ENCODE measurements at regions not wholly inside any gene's neighbourhood (a gene's known extent, or its start where the extent isn't known, plus 50 kb on each side); places are given as distances from the start of the nearest gene placed in this dataset.

GRCh38 chr9:91043056-91043810 lies 241.6 kb downstream of the SYK start:
- DNase-seq: no peak

- DNase-seq: no peak
These were observed 242.2 kb downstream of the SYK start for GRCh38 chr9:91043811-91044175.

DNA sequence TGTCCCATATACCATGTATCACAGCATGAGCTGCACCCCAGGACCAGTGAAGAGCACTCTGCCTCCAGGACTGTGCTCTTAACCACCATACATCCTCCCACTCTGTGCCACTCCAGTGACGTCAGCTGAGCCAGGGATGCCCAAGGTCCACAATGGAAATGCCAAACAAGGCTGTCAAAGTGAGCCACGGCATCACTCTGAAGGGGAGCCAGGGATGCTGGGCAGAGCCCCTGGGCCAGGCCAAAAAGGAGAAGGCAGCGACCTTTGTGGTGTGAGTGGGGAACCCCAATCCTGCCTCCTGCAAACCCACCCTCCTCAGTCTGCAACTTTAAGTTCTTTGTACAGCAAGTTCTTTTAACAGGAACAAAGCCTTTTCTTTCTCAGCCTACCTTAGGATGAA lies 242.7 kb downstream of the SYK start:
- no peak for DNase-seq

- no peak for DNase-seq
These were observed 243.4 kb downstream of the SYK start for GRCh38 chr9:91045041-91045440.

GRCh38 chr9:91047529-91047928 lies 245.9 kb downstream of the SYK start:
- no peak for DNase-seq

DNA sequence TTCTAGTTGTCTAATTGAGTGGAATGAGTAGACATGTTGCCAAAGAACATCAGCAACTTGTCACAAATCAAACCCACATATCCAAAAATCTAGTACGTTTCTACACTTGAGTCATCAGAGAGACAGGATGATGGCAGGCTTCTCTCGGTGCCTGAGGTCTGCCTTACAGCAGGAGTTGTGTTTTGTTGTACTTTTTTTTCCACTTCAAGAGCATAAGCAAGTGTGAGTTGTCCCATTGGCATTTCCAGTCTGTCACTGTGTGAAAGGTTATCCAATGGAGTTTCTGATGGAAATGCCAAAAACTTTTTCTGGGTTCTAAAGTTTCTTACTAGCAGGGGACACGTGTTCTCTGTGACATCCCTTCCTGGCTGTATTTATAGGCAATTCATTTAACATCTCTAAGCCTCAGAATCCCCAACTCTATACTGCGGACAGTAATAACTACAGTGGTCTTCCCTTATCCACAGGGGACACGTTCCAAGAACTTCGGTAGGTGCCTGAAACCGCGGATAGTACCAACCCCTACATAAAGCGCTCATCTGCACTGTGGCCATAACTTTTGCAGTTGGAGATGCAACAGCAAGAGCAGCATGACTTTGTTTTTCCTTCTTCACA lies 246.5 kb downstream of the SYK start:
- no peak for DNase-seq

DNA sequence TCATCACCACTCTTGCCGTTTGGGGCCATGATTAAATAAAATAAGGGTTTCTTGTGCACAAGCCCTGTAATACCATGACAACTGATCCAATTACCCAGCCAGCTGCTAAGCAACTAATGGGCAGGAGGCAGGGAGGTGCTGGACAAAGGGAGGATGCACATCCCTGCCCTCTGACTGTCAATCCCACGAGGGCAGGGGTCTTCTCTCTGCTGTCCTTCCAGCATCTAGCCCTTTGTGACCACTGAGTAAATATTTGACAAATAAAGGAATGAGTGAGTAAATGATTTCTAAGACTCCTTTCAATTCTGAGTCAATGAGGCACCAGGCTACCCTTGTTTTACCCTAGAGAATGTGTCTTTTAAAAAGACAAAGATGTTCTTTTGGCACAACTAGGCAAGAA lies 247.1 kb downstream of the SYK start:
- DNase-seq: no peak

- no peak for DNase-seq
These were observed 252.2 kb downstream of the SYK start for GRCh38 chr9:91053824-91054223.

- no peak for DNase-seq
These were observed 254.2 kb downstream of the SYK start for GRCh38 chr9:91055845-91056244.

- DNase-seq: no peak
These were observed 254.9 kb downstream of the SYK start for GRCh38 chr9:91056486-91056885.

DNA sequence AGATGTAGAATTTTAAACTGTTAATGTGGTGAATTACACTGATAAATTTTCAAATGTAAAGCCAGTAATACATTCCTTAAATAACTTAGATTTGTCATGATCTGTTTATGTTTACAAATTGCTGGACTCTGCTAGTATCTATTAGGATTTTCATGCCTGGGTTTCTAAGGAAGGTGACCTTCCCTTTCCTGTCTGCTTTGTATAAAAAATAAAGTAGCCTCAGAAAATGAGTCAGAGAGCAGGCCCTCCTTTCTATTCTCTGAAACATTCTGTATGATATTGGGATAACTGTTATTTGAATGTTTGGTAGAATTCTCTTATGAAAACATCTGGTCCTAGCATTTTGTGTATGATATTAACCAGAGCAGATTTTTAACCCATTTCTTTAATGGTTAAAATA lies 255.3 kb downstream of the SYK start:
- no peak for DNase-seq

- DNase-seq: no peak
These were observed 258.1 kb downstream of the SYK start for GRCh38 chr9:91059713-91060112.

DNA sequence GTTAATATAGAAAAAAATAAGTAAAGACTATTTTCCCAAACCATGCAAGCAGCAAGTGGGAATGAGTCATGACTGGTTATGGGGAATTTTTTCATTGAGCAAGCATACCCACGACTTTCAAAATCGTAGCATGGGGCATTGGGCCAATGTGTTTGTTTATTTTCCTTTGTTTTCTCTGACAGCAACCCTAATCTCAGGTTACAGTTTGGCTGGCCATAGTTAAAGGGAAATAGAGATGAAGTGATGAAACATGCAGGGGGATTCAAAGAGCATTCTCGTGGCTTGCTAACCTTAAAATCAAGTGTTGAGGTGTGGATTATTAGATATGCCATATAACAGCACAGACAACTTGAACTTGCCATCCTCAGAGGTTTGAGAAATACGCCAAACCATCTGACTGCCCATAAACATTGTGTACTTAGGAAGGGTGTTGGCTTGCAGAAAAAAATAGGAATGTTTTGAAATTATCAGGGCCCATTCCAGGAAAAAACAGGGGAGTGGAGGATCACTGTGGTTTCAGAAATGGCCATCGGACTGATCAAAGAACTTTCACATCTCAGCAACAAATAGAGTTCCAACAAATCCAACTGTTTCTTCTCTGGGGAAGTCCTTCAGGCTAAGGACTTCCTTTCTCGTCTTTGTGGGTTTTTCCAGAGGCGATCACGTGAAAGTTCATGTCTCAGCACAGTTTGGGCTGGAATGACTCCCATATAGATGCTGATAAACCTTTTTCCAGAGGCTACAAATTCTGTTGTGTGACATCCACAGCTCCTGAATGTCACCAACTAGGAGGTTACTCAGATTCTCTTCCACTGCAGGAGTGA lies 259.1 kb downstream of the SYK start:
- DNase-seq: peak; percentile 25

GRCh38 chr9:91061506-91061905 lies 259.9 kb downstream of the SYK start:
- DNase-seq: no peak

DNA sequence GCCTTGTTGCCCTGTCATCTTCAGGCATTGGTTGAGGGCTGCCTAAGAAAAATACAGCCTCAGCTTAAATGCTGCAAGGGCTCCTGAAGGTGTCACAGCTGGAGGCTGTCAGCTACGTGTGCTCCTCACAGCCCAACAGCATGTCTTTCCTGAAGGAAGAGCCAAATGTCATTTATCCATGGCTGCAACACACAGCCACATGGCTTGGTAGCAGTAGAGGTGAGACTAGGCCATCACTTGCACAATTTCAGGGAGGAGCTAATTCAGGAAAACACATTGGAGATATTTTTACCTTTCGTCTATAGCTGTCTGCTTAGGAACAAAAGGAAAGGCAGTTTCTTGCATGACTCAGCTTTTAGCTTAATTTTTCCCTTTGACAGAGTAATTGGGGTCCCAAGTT lies 260.7 kb downstream of the SYK start:
- DNase-seq: no peak

DNA sequence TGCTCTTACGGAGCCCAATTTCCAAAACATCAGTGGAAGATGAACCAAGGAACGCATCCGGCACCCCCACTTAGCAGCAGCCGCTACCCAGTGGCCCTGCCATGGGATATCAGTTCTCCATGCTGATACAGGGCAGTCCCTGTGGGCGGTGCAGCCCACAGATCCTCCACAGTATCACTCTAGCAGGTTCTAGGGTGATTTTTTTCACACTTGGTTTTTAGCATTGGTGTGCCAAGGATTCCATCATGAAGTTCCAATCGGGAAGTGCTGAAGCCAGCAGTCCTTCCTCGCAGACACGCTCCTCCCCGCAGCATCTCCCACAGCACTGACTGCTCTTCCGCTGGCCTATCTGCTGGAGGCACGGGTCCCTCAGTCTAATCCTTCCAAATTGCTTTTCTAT lies 261.9 kb downstream of the SYK start:
- no peak for DNase-seq

GRCh38 chr9:91065231-91066041 lies 263.8 kb downstream of the SYK start:
- DNase-seq: no peak

DNA sequence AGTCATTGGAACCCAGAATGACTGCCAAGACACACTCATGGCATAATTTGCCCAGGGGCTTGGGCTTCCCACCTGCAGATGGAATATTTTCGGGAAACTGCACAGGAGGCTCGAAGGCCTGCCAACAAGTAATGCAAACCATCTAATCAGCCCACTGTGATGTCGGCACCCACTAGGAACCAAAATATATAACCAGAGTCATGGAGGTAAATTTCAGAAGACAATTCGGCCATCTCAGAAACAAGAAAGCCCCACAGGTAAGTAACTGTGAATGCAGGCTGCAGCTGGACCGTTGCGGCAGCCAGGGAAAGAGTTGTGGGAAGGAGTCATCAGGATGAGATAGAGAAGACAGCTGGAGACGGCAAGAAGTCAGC lies 264.4 kb downstream of the SYK start:
- DNase-seq: no peak

DNA sequence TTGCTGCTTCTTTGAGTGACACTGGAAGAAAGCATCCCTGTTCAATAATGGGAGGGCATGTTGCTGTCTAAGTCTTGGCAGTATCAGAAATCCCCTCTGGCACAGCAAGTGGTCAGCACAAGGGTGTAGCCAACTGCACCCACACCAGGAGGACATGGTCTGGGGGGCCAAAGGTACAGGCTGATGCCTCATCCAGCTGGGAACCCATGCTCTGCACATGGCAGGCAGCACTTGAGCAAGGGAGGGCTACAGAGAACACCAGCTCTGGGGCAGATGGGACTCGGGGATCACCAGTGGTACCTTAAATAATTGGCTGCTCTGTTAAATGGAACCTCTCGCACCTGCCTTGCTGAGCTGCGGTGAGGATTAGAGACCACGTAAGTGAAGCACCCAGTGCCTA lies 265.2 kb downstream of the SYK start:
- DNase-seq: no peak

DNA sequence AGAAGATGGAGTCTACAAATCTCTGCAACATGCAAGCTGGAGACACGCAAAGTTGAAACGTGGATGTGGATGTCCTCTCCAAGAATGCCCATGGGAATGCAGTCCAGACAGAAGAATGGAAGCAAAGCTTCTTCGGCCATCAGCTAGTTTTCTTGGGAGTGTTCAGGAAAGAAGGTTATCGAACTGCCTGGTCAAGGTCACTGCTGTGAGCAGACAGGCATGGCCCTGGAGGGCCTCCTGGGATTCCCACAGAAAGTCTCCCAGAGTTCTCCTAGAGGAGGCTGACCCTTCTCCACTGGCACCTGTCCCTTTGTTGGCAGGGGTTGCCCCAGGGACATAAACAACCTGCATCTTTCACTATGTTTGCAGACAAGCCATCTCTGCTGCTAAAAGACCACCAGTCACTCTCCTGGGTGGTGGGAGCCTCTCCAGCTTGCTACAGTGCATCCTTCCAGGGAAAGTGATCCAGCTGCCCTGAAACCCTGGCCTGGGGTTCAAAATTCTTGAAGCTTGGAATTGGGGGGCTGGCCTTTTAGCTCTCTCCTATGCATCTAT lies 265.8 kb downstream of the SYK start:
- DNase-seq: no peak

GRCh38 chr9:91071184-91071990 lies 269.8 kb downstream of the SYK start:
- DNase-seq: peak; percentile 15
